MCF 10A (cell line): ENCODE measurements at regions not wholly inside any gene's neighbourhood (a gene's known extent, or its start where the extent isn't known, plus 50 kb on each side); places are given as distances from the start of the nearest gene placed in this dataset.

Source experiments
- BruUV-seq: library from RNA; stranded (reverse); fragments of 400-500 nt; replicated peaks from 2 replicates; lab custom pipeline; 2021; lab: Mats Ljungman, UMichigan
- CTCF ChIA-PET: fragments of 300-600 bp; sonication (Branson Sonifier 250); formaldehyde crosslinking; extraction: SDS; loops from one replicate; lab custom pipeline; 2021; ENCODE audit warnings: antibody characterized with exemption, inconsistent platforms; lab: Yijun Ruan, JAX
- POLR2A ChIA-PET: fragments of 300-600, 350-650 bp; sonication (Branson Sonifier 250); formaldehyde crosslinking; extraction: SDS; loops from one replicate; lab custom pipeline; 2020; ENCODE audit warnings: antibody characterized with exemption, inconsistent platforms; lab: Yijun Ruan, JAX
- DNase-seq: peaks from one replicate; pipeline ENCODE4 v3.0.0-alpha.2; 2018; ENCODE audit not compliant: unreplicated experiment
- H3K27ac Mint-ChIP-seq: one replicate; pipeline ENCODE4 v1.8.0; 2022; ENCODE audit warnings: mild to moderate bottlenecking, low read depth, mixed read lengths; ENCODE audit not compliant: unreplicated experiment
- H3K27me3 Mint-ChIP-seq: one replicate; pipeline ENCODE4 v1.8.0; 2022; ENCODE audit warnings: mixed read lengths; ENCODE audit not compliant: insufficient read depth, unreplicated experiment
- H3K36me3 Mint-ChIP-seq: one replicate; pipeline ENCODE4 v1.8.0; 2022; ENCODE audit warnings: mild to moderate bottlenecking, moderate library complexity, mixed read lengths; ENCODE audit not compliant: insufficient read depth, unreplicated experiment
- H3K4me1 Mint-ChIP-seq: one replicate; pipeline ENCODE4 v1.8.0; 2022; ENCODE audit warnings: mixed read lengths; ENCODE audit not compliant: insufficient read depth, unreplicated experiment
- H3K4me3 Mint-ChIP-seq: one replicate; pipeline ENCODE4 v1.8.0; 2022; ENCODE audit warnings: mild to moderate bottlenecking, moderate library complexity, mixed read lengths; ENCODE audit not compliant: unreplicated experiment
- H3K9me3 Mint-ChIP-seq: one replicate; pipeline ENCODE4 v1.8.0; 2022; ENCODE audit warnings: mixed read lengths; ENCODE audit not compliant: unreplicated experiment
- CTCF ChIP-seq: fragments of 200-600 bp; IDR thresholded peaks from one replicate; pipeline ENCODE4 v1.8.0; 2022; ENCODE audit warnings: antibody characterized with exemption, mild to moderate bottlenecking; ENCODE audit not compliant: unreplicated experiment
- intact Hi-C: fragments of 100-400 bp; cut with micrococcal nuclease; formaldehyde crosslinking; loops from 2 replicates; pipeline ENCODE4 v1.14.1; 2022

DNA sequence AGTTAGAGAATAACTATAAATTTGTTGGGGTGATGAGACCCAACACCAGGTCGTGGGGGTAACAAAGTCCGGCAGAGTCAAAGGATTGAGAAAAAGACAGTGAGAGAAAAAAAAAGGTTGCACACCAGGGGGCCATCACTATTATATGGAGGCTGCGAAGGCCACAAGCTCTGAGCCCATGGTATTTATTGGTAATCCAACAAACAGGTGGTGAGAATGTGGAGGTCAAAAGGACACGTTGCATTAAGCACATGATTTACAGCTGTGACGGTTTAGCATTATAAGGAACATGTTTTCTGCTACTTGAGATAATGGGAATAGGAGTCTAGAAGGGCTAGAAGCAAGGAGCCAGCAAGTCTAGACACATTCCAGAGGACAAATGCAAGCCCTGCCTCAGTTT lies 2202.2 kb upstream of the C9orf72 start:
- H3K27ac Mint-ChIP-seq = no peak overlapping the region
- no peaks in the 10 kb centered on the region for H3K9me3 Mint-ChIP-seq
- H3K4me3 Mint-ChIP-seq = no peak overlapping the region
- peaks cover 6% of the 10 kb centered on the region for H3K4me1 Mint-ChIP-seq
- H3K27me3 Mint-ChIP-seq = no peaks in the 10 kb centered on the region
- no peak for TF ChIP-seq CTCF
- no peak for DNase-seq
- BruUV-seq = no TSS peak
- intact Hi-C loops = no loop called here
- ChIA-PET CTCF (interaction anchor here (0.6 kb wide), 1 partner anchor 1623 kb away, joined by 3 read pairs; no protein-coding TSS in a partner anchor), POLR2A (interaction anchor here (0.7 kb wide), 1 partner anchor 791 kb away, joined by 3 read pairs; no protein-coding TSS in a partner anchor)
- no peaks in the 10 kb centered on the region for H3K36me3 Mint-ChIP-seq

DNA sequence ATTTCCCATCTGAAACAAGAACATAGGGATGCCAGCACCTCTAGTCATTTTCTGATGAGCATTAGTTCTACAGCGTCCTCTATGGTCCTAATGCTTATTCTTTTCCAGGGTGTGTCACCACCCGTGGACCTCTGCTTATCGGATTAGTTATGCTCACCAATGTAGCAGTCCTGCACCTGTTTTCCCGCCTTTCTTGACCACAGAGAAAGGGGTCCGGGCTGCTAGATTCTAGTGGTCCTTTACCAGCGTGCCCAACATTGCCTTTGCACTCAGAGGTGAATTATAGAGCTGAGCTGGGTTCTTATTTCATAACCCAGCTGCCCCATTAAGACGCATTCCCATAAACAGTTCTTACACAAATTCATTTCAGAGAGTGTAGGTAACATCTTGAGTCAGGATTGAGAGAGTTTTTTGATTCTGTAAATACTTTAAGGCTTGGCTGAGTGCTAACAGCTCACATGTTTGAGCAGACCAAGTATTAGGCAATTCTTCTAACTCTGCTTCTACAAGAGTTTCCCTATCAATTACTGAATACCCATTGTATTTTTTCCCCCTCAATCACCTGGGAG lies 2205.1 kb upstream of the C9orf72 start:
- BruUV-seq = no TSS peak
- DNase-seq = no peak
- ChIA-PET CTCF (no interaction called here), POLR2A (interaction anchor here (0.7 to 1.1 kb wide), 2 partner anchors 17 to 1000 kb away, joined by 3 read pairs; no protein-coding TSS in a partner anchor)
- Mint-ChIP-seq H3K27ac (no peak overlapping the region), H3K4me3 (no peak overlapping the region), H3K36me3 (no peaks in the 10 kb centered on the region), H3K27me3 (no peaks in the 10 kb centered on the region), H3K4me1 (peaks cover 4% of the 10 kb centered on the region), H3K9me3 (no peaks in the 10 kb centered on the region)
- TF ChIP-seq CTCF = no peak
- intact Hi-C loops = no loop called here

GRCh38 chr9:29793970-29794369 lies 2220.7 kb upstream of the C9orf72 start:
- intact Hi-C loops = no loop called here
- H3K27ac Mint-ChIP-seq = no peak overlapping the region
- ChIA-PET CTCF (no interaction called here), POLR2A (no interaction called here)
- no peaks in the 10 kb centered on the region for H3K36me3 Mint-ChIP-seq
- H3K27me3 Mint-ChIP-seq = no peaks in the 10 kb centered on the region
- no TSS peak for BruUV-seq
- H3K4me3 Mint-ChIP-seq = no peak overlapping the region
- H3K9me3 Mint-ChIP-seq = no peaks in the 10 kb centered on the region
- DNase-seq = no peak
- no peak for TF ChIP-seq CTCF
- H3K4me1 Mint-ChIP-seq = peaks cover 5% of the 10 kb centered on the region

DNA sequence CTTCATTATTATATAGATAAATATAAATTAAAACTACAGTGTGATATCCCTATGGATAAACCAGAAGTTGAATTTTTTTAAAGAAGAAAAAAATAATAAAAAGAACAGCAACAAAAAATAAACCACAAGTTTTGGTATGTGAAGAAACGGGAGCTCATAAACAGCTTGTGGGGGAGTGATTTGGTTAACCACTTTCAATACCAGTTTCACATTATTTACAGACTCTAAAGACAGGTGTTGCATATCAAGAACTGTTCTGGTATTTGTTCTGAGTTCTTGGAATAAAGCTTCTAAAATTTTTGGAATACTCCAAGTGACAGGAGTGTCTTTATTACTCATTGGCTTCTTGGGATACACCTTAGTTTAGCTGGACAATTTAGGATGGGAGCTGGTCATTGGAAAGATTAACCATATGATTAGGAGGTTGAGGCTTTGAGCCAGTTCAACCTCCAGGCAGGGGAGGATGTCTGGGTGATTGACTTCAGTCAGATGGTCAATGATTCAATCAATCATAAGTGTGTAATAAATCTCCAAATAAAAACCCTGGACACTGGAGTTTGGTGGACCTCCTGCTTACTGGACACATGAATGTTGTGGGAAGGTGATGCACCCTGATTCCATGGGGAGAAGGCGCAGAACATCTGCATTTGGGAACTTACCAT lies 2223.1 kb upstream of the C9orf72 start:
- Mint-ChIP-seq H3K36me3 (no peaks in the 10 kb centered on the region), H3K9me3 (no peaks in the 10 kb centered on the region), H3K27me3 (no peaks in the 10 kb centered on the region), H3K27ac (no peak overlapping the region), H3K4me3 (no peak overlapping the region), H3K4me1 (peaks cover 16% of the 10 kb centered on the region)
- no TSS peak for BruUV-seq
- DNase-seq = no peak
- intact Hi-C loops = no loop called here
- ChIA-PET POLR2A (interaction anchor here (0.5 kb wide), 1 partner anchor 614 kb away, joined by 4 read pairs; no protein-coding TSS in a partner anchor), CTCF (interaction anchor here (0.6 kb wide), 1 partner anchor 57 kb away, joined by 3 read pairs; no protein-coding TSS in a partner anchor)
- no peak for TF ChIP-seq CTCF
